ENCODE measurements at regions not wholly inside any gene's neighbourhood (a gene's known extent, or its start where the extent isn't known, plus 50 kb on each side); places are given as distances from the start of the nearest gene placed in this dataset.

GRCh38 chr5:166562246-166562645 lies 1729.2 kb upstream of the WWC1 start:
- TF ChIP-seq RAD51 (IDR thresholded peaks at IDR 0.05; ENCODE audit: borderline replicate concordance), result no peak
- no peak for TF ChIP-seq EP300 (IDR thresholded peaks at IDR 0.05; ENCODE audit: low read depth in 2 of 2, low read length in 2 of 2)
- TF ChIP-seq EP300 (CRISPR knock-in tag; IDR thresholded peaks at IDR 0.05; ENCODE audit: borderline replicate concordance), result no peak
- TF ChIP-seq HMG20A (CRISPR knock-in tag; IDR thresholded peaks at IDR 0.05; ENCODE audit: borderline replicate concordance), result no peak
- TF ChIP-seq NONO (IDR thresholded peaks at IDR 0.05), result no peak
- TF ChIP-seq NONO (CRISPR knock-in tag; conservative IDR thresholded peaks at IDR 0.05), result no peak
- TF ChIP-seq, protein P1, sequence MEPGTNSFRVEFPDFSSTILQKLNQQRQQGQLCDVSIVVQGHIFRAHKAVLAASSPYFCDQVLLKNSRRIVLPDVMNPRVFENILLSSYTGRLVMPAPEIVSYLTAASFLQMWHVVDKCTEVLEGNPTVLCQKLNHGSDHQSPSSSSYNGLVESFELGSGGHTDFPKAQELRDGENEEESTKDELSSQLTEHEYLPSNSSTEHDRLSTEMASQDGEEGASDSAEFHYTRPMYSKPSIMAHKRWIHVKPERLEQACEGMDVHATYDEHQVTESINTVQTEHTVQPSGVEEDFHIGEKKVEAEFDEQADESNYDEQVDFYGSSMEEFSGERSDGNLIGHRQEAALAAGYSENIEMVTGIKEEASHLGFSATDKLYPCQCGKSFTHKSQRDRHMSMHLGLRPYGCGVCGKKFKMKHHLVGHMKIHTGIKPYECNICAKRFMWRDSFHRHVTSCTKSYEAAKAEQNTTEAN (CRISPR knock-in tag; conservative IDR thresholded peaks at IDR 0.05), result no peak
